K562 (cell line): ENCODE measurements at regions not wholly inside any gene's neighbourhood (a gene's known extent, or its start where the extent isn't known, plus 50 kb on each side); places are given as distances from the start of the nearest gene placed in this dataset.

ENCODE experiments used
- ATAC-seq: fragments of 200-7000 bp; cut with Tn5 transposase; 3 replicates; pipeline ENCODE4 v1.9.1; 2020; ENCODE audit warnings: moderate library complexity
- BruUV-seq: library from RNA; stranded (reverse); fragments of 400-500 nt; replicated peaks from 2 replicates; lab custom pipeline; 2021; lab: Mats Ljungman, UMichigan
- CTCF ChIA-PET: fragments of 300-600 bp; formaldehyde crosslinking; extraction: SDS; loops from one replicate; lab custom pipeline; 2021; ENCODE audit warnings: low intra/inter-chr PET ratio; lab: Yijun Ruan, JAX
- POLR2A ChIA-PET: fragments of 300-600, 350-650 bp; sonication (Branson Sonifier 250); formaldehyde crosslinking; extraction: SDS; loops from one replicate; lab custom pipeline; 2021; ENCODE audit warnings: antibody characterized with exemption, inconsistent platforms; lab: Yijun Ruan, JAX
- DNase-seq, 4 experiments: peaks; one replicate each; pipeline versions ENCODE4 v3.0.0 to v3.0.0-alpha.2; 2011 to 2018; ENCODE audit warnings: low spot score in 3 of 4, mixed read lengths in 3 of 4; ENCODE audit errors: extremely low read depth in 1 of 4
- FAIRE-seq: peaks from 2 replicates; lab custom pipeline; 2011; peaks lifted over from hg19 to GRCh38; lab: Jason Lieb, UNC
- H2AFZ ChIP-seq: 2 replicates; pipeline ENCODE4 v1.6.0; 2011; ENCODE audit warnings: low read depth, low read length, control low read depth, inconsistent platforms
- H3K27ac ChIP-seq: fragments of 200-600 bp; 3 replicates; pipeline ENCODE4 v1.8.0; 2011; ENCODE audit warnings: low read depth, mild to moderate bottlenecking, control low read depth, inconsistent platforms, low read length, moderate library complexity, mixed read lengths; ENCODE audit errors: extremely low read depth
- H3K27me3 ChIP-seq, 2 experiments: fragments of 300-600 bp in 1 of 2; 2 replicates in 1 of 2; 3 replicates in 1 of 2; pipeline versions ENCODE4 v1.6.0 to v1.8.0; 2011; ENCODE audit warnings: inconsistent platforms in 2 of 2, low read length in 2 of 2, mild to moderate bottlenecking in 1 of 2, mixed read lengths in 1 of 2, moderate library complexity in 1 of 2; ENCODE audit not compliant: control insufficient read depth in 2 of 2, insufficient read depth in 2 of 2
- H3K36me3 ChIP-seq: fragments of 300-600 bp; 3 replicates; pipeline ENCODE4 v1.8.0; 2011; ENCODE audit warnings: mild to moderate bottlenecking, low read length, inconsistent platforms; ENCODE audit not compliant: control insufficient read depth, insufficient read depth
- H3K4me1 ChIP-seq, 2 experiments: fragments of 200-600 bp in 1 of 2; replicated peaks in 1 of 2; 2 replicates in 1 of 2; 3 replicates in 1 of 2; pipeline versions ENCODE4 v1.5.1 to v1.8.0; 2011; ENCODE audit warnings: inconsistent platforms in 2 of 2, low read length in 2 of 2, mild to moderate bottlenecking in 1 of 2, mixed read lengths in 1 of 2, moderate library complexity in 1 of 2; ENCODE audit not compliant: control insufficient read depth in 2 of 2, insufficient read depth in 2 of 2
- H3K4me2 ChIP-seq: 2 replicates; pipeline ENCODE4 v1.6.1; 2011; ENCODE audit warnings: low read length, control low read depth, inconsistent platforms, mixed read lengths; ENCODE audit not compliant: insufficient read depth
- H3K4me3 ChIP-seq: fragments of 200-600 bp; sonication (generic), shearing (Covaris generic); 2 replicates; pipeline ENCODE4 v1.5.1; 2016; ENCODE audit warnings: control low read depth, inconsistent platforms
- H3K79me2 ChIP-seq: fragments of 200-600 bp; 3 replicates; pipeline ENCODE4 v1.8.0; 2011; ENCODE audit warnings: low read length, inconsistent platforms; ENCODE audit not compliant: control insufficient read depth, insufficient read depth
- H3K9ac ChIP-seq, 2 experiments: 2 replicates each; pipeline versions ENCODE4 v1.6.0 to v1.6.1; 2011; ENCODE audit warnings: low read depth in 2 of 2, low read length in 2 of 2, control low read depth in 1 of 2, inconsistent platforms in 1 of 2, mild to moderate bottlenecking in 1 of 2, mixed read lengths in 1 of 2; ENCODE audit not compliant: insufficient read depth in 1 of 2
- H3K9me1 ChIP-seq: one replicate; pipeline ENCODE4 v1.6.0; 2011; ENCODE audit warnings: inconsistent platforms, mild to moderate bottlenecking, low read length, moderate library complexity; ENCODE audit not compliant: control insufficient read depth, insufficient read depth
- H3K9me3 ChIP-seq: replicated peaks from 2 replicates; pipeline ENCODE4 v1.5.1; 2011; ENCODE audit warnings: low read depth, low read length, inconsistent platforms; ENCODE audit not compliant: control insufficient read depth, insufficient read depth
- H4K20me1 ChIP-seq: replicated peaks from 2 replicates; pipeline ENCODE4 v1.6.1; 2011; ENCODE audit warnings: low read length, inconsistent platforms, mixed read lengths; ENCODE audit not compliant: control insufficient read depth, insufficient read depth
- DDX20 ChIP-seq: fragments of 450-650 bp; IDR thresholded peaks from 2 replicates; pipeline ENCODE4 v1.6.1; 2016; ENCODE audit warnings: missing genetic modification characterization, low read depth, mild to moderate bottlenecking, missing compliant biosample characterization, moderate library complexity
- E2F6 ChIP-seq, 2 experiments: IDR thresholded peaks; 2 replicates each; pipeline ENCODE4 v1.6.1; 2011; ENCODE audit warnings: borderline replicate concordance in 1 of 2, control low read depth in 1 of 2, low read depth in 1 of 2, low read length in 1 of 2, mild to moderate bottlenecking in 1 of 2, mixed read lengths in 1 of 2, moderate library complexity in 1 of 2; ENCODE audit not compliant: insufficient read depth in 1 of 2, insufficient read length in 1 of 2, poor library complexity in 1 of 2, severe bottlenecking in 1 of 2; ENCODE audit errors: extremely low read depth in 1 of 2
- EHMT2 ChIP-seq: fragments of 450-650 bp; IDR thresholded peaks from 2 replicates; pipeline ENCODE4 v1.6.1; 2018; ENCODE audit warnings: antibody characterized with exemption
- TCF7L2 ChIP-seq: fragments of 150-350 bp; IDR thresholded peaks from 2 replicates; pipeline ENCODE4 v1.6.1; 2016; ENCODE audit warnings: low read depth, mild to moderate bottlenecking, low read length, moderate library complexity
- WHSC1 ChIP-seq: IDR thresholded peaks from one replicate; pipeline ENCODE4 v1.6.1; 2012; ENCODE audit warnings: low read length, control low read depth, inconsistent platforms
- ZNF12 ChIP-seq: sonication (generic); formaldehyde crosslinking; IDR thresholded peaks from 2 replicates; pipeline ENCODE4 v1.4.0; 2020; ENCODE audit warnings: mild to moderate bottlenecking, missing genetic modification reagents
- ZNF75A ChIP-seq: fragments of 450-650 bp; formaldehyde crosslinking; IDR thresholded peaks from 2 replicates; pipeline ENCODE4 v1.4.0; 2020; ENCODE audit warnings: mild to moderate bottlenecking
- ZNF830 ChIP-seq: fragments of 250-450 bp; sonication (Bioruptor Pico); IDR thresholded peaks from 2 replicates; pipeline ENCODE4 v1.5.0; 2021; ENCODE audit warnings: mild to moderate bottlenecking
- WGBS: fragments of 100-300 bp; shearing (Covaris generic); methylation state at CpG from one replicate; pipeline ENCODE4 v1.1.6; 2016; ENCODE audit warnings: low coverage, mixed read lengths; ENCODE audit not compliant: insufficient coverage; ENCODE audit errors: missing lambda C conversion rate; 5-methylcytosine and 5-hydroxymethylcytosine counted together
- in situ Hi-C: fragments of 300-500 bp; cut with MboI; formaldehyde crosslinking; loops from 4 replicates; pipeline ENCODE4 v1.15.0; 2018; ENCODE audit warnings: inconsistent platforms, mixed read lengths
- intact Hi-C: fragments of 100-400 bp; cut with micrococcal nuclease; formaldehyde crosslinking; loops from 2 replicates; pipeline ENCODE4 v1.14.2; 2022
- TF ChIP-seq, protein P1 (sequence below): sonication (generic); formaldehyde crosslinking; IDR thresholded peaks from 2 replicates; pipeline ENCODE4 v1.8.0; 2022; ENCODE audit warnings: mild to moderate bottlenecking, missing genetic modification reagents

- no peaks in the 10 kb centered on the region for H3K36me3 ChIP-seq
- intact Hi-C loops = no loop called here
- ChIA-PET POLR2A (no interaction called here), CTCF (no interaction called here)
- in situ Hi-C loops = no loop called here
- H3K9ac ChIP-seq = no peak overlapping the region
- H3K9me3 ChIP-seq = no peaks in the 10 kb centered on the region; the same call in 1 of the 2 replicates
- H4K20me1 ChIP-seq = no peaks in the 10 kb centered on the region
- no peak overlapping the region for H3K4me2 ChIP-seq
- DNase-seq (no peak), ATAC-seq (no peak), FAIRE-seq (no peak)
- 0% methylated on average over 1 of the region's 2 CpGs for WGBS
- H3K4me1 ChIP-seq = no peaks in the 10 kb centered on the region
- BruUV-seq = no TSS peak
- H3K27ac ChIP-seq = no peak overlapping the region
- no peak overlapping the region for H2AFZ ChIP-seq
- no peaks in the 10 kb centered on the region for H3K9me1 ChIP-seq
- no peak overlapping the region for H3K4me3 ChIP-seq
- H3K27me3 ChIP-seq = no peaks in the 10 kb centered on the region
- TF ChIP-seq, protein P1, sequence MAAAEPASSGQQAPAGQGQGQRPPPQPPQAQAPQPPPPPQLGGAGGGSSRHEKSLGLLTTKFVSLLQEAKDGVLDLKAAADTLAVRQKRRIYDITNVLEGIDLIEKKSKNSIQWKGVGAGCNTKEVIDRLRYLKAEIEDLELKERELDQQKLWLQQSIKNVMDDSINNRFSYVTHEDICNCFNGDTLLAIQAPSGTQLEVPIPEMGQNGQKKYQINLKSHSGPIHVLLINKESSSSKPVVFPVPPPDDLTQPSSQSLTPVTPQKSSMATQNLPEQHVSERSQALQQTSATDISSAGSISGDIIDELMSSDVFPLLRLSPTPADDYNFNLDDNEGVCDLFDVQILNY (CRISPR knock-in tag) = no peak
- TF ChIP-seq ZNF830 (CRISPR knock-in tag) (no peak), ZNF12 (no peak), WHSC1 (no peak), E2F6 (IDR thresholded peaks at IDR 0.05; ENCODE audit: borderline replicate concordance in 1 of 2, extremely low read depth in 1 of 2, insufficient read depth in 1 of 2, insufficient read length in 1 of 2, low read depth in 1 of 2, low read length in 1 of 2, poor library complexity in 1 of 2, severe bottlenecking in 1 of 2) (no peak), TCF7L2 (no peak), DDX20 (tag) (no peak), EHMT2 (no peak), ZNF75A (no peak)
- TF ChIP-seq, all 486 proteins: peak for 0
- no peaks in the 10 kb centered on the region for H3K79me2 ChIP-seq
Observed at GRCh38 chr2:41066168-41066567, 614.3 kb upstream of the SLC8A1 start.
